GM12891 (cell line): ENCODE measurements at regions not wholly inside any gene's neighbourhood (a gene's known extent, or its start where the extent isn't known, plus 50 kb on each side); places are given as distances from the start of the nearest gene placed in this dataset.

Experiments used
- POLR2A ChIP-seq: IDR thresholded peaks from 2 replicates; pipeline ENCODE4 v1.6.1; 2011; ENCODE audit warnings: low read depth, low read length, control low read depth
- POLR2AphosphoS5 ChIP-seq: IDR thresholded peaks from 2 replicates; pipeline ENCODE4 v1.6.1; 2011; ENCODE audit warnings: low read depth, low read length, control low read depth

DNA sequence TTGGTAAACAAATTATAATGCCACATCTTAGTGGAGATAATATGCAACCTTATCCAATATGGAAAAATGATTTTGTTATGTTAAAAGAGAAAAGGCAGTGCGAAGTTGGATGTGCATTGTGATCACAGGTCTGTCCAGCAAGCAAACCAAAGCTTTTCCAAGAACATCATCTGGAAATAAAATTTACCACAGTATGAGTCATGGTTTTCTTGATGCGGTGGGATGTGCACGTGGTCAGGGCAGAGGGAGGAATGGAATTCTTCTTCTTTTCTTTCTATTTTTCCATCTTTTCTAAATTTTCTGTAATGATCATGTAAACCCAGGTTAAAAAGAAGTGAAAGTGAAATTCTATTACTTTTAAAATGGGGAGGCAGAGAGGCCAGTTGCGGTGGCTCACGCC is 169.8 kb downstream of the C11orf91 start:
- TF ChIP-seq POLR2A (no peak), POLR2AphosphoS5 (no peak)
